DOHH2 (cell line): ENCODE measurements at regions not wholly inside any gene's neighbourhood (a gene's known extent, or its start where the extent isn't known, plus 50 kb on each side); places are given as distances from the start of the nearest gene placed in this dataset.

Experiments used
- CTCF ChIP-seq: fragments of 200-600 bp; sonication (generic); IDR thresholded peaks from one replicate; pipeline ENCODE4 v1.5.1; 2014; ENCODE audit warnings: antibody characterized with exemption, mild to moderate bottlenecking, low read depth, low read length; ENCODE audit not compliant: poor library complexity, severe bottlenecking
- EZH2phosphoT487 ChIP-seq: fragments of 200-600 bp; sonication (generic); IDR thresholded peaks from 2 replicates; pipeline ENCODE4 v1.6.1; 2017; ENCODE audit warnings: borderline replicate concordance, mild to moderate bottlenecking, antibody characterized with exemption, low read length, moderate library complexity, mixed read lengths

- TF ChIP-seq CTCF (no peak), EZH2phosphoT487 (no peak)
Measured at GRCh38 chrX:99421796-99422195, 988.3 kb downstream of the PCDH19 start.
